ENCODE measurements at regions not wholly inside any gene's neighbourhood (a gene's known extent, or its start where the extent isn't known, plus 50 kb on each side); places are given as distances from the start of the nearest gene placed in this dataset.

DNA sequence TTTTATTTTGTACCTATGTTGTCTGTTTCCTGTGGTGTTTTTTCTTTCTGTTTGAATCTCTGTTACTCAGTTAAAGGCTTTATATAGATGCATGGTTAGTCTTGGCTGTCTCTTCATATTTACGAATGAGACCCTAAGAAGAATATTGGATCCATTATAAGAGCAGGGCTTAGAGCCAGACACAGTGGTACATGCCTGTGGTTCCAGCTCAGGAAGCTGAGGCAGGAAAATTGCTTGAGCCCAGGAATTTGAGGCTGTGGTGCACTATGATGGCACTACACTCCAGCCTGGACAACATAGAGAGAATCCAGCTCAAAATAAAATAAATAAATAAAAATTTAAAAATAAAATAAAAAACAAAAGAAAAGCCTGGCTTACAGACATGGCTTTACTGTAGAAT is 211.1 kb downstream of the SOD2 start:
- DNase-seq (ENCODE audit: low read depth in 1 of 2, low spot score in 1 of 2) = no peak
- TF ChIP-seq JUND (IDR thresholded peaks at IDR 0.05; ENCODE audit: low read depth) = no peak
- in situ Hi-C loops (cut with HindIII; ENCODE audit: low pct_unique_long_range_greater_than_20kb, low sequenced_read_pairs) = no loop called here

GRCh38 chr6:159480471-159480870 is 212.6 kb downstream of the SOD2 start:
- DNase-seq (ENCODE audit: low read depth in 1 of 2, low spot score in 1 of 2) = no peak
- in situ Hi-C loops (cut with HindIII; ENCODE audit: low pct_unique_long_range_greater_than_20kb, low sequenced_read_pairs) = no loop called here
- no peak for TF ChIP-seq JUND (IDR thresholded peaks at IDR 0.05; ENCODE audit: low read depth)

GRCh38 chr6:159479146-159479545 is 213.9 kb downstream of the SOD2 start:
- no peak for DNase-seq (ENCODE audit: low read depth in 1 of 2, low spot score in 1 of 2)
- in situ Hi-C loops (cut with HindIII; ENCODE audit: low pct_unique_long_range_greater_than_20kb, low sequenced_read_pairs) = no loop called here
- TF ChIP-seq JUND (IDR thresholded peaks at IDR 0.05; ENCODE audit: low read depth) = no peak

- no peak for TF ChIP-seq JUND (IDR thresholded peaks at IDR 0.05; ENCODE audit: low read depth)
- in situ Hi-C loops (cut with HindIII; ENCODE audit: low pct_unique_long_range_greater_than_20kb, low sequenced_read_pairs) = no loop called here
- DNase-seq (ENCODE audit: low read depth in 1 of 2, low spot score in 1 of 2) = no peak
These were observed 219.4 kb downstream of the SOD2 start for GRCh38 chr6:159473475-159474263.

- TF ChIP-seq JUND (IDR thresholded peaks at IDR 0.05; ENCODE audit: low read depth) = no peak
- DNase-seq (ENCODE audit: low read depth in 1 of 2, low spot score in 1 of 2) = no peak
- in situ Hi-C loops (cut with HindIII; ENCODE audit: low pct_unique_long_range_greater_than_20kb, low sequenced_read_pairs) = no loop called here
These were observed 222.6 kb downstream of the SOD2 start for GRCh38 chr6:159470397-159470796.

GRCh38 chr6:159469443-159469842 is 223.6 kb downstream of the SOD2 start:
- no peak for TF ChIP-seq JUND (IDR thresholded peaks at IDR 0.05; ENCODE audit: low read depth)
- in situ Hi-C loops (cut with HindIII; ENCODE audit: low pct_unique_long_range_greater_than_20kb, low sequenced_read_pairs) = no loop called here
- no peak for DNase-seq (ENCODE audit: low read depth in 1 of 2, low spot score in 1 of 2)

- no peak for TF ChIP-seq JUND (IDR thresholded peaks at IDR 0.05; ENCODE audit: low read depth)
- DNase-seq (ENCODE audit: low read depth in 1 of 2, low spot score in 1 of 2) = no peak
- in situ Hi-C loops (cut with HindIII; ENCODE audit: low pct_unique_long_range_greater_than_20kb, low sequenced_read_pairs) = no loop called here
These were observed 224.0 kb downstream of the SOD2 start for GRCh38 chr6:159468994-159469393.

GRCh38 chr6:159467473-159468041 is 225.5 kb downstream of the SOD2 start:
- no peak for DNase-seq (ENCODE audit: low read depth in 1 of 2, low spot score in 1 of 2)
- in situ Hi-C loops (cut with HindIII; ENCODE audit: low pct_unique_long_range_greater_than_20kb, low sequenced_read_pairs) = no loop called here
- TF ChIP-seq JUND (IDR thresholded peaks at IDR 0.05; ENCODE audit: low read depth) = no peak

GRCh38 chr6:159466926-159467325 is 226.1 kb downstream of the SOD2 start:
- no peak for DNase-seq (ENCODE audit: low read depth in 1 of 2, low spot score in 1 of 2)
- no peak for TF ChIP-seq JUND (IDR thresholded peaks at IDR 0.05; ENCODE audit: low read depth)
- in situ Hi-C loops (cut with HindIII; ENCODE audit: low pct_unique_long_range_greater_than_20kb, low sequenced_read_pairs) = no loop called here

- in situ Hi-C loops (cut with HindIII; ENCODE audit: low pct_unique_long_range_greater_than_20kb, low sequenced_read_pairs) = no loop called here
- TF ChIP-seq JUND (IDR thresholded peaks at IDR 0.05; ENCODE audit: low read depth) = no peak
These were observed 228.2 kb downstream of the SOD2 start for GRCh38 chr6:159464816-159465215.

DNA sequence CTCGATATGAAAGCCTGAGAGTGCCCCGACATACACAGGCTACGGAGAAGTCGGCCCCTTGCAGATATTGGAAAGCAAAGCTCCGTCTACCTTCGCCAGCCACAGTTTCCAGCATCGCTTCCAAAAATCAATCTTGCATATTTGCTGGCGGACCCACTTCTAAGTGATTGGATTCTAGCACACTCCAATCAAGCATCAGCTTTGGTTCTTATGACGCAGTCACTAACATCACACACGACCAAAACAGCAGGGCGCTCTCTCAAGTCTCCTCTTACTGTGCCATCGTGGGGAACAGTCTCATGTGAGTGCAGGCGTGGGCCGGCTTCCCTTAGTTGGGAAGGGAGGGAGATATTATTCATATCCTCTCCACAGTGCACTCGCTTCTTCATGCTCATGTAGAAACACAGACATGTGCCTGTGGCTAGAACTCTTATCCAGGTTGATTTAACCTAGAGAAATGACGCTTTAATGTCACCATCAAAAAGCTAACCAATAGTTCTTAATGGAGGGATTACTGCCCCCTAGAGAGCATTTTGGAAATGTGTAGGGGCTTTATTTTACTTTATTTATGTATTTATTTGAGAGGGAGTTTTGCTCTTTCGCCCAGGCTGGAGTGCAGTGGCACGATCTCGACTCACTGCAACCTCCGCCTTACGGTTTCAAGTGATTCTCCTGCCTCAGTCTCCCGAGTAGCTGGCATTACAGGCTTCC is 229.8 kb downstream of the SOD2 start:
- DNase-seq (ENCODE audit: low read depth in 1 of 2, low spot score in 1 of 2) = no peak
- no peak for TF ChIP-seq JUND (IDR thresholded peaks at IDR 0.05; ENCODE audit: low read depth)
- in situ Hi-C loops (cut with HindIII; ENCODE audit: low pct_unique_long_range_greater_than_20kb, low sequenced_read_pairs) = no loop called here

More at GRCh38 chr6:159464816-159465215, 228.2 kb downstream of the SOD2 start:
- DNase-seq (ENCODE audit: low read depth in 1 of 2, low spot score in 1 of 2) = no peak

DNA sequence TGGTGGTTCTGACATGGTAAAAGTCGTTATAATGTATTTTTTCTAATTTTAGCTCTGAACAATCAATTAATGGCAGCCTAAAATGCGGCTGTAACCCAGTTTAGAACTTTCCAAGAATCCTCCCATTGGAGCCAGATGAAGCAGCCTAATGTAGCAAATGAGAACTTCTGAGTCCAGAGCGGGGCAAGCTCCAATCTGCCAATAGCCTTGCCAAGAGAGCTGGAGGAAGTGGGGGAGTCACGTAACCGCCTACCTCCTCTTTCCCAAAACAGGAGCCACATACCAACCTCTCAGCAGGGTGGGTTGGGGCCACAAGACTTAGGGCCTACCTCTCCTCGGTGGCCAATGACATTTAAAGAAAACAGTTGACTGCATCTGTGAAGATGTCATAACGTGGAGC is 230.6 kb downstream of the SOD2 start:
- in situ Hi-C loops (cut with HindIII; ENCODE audit: low pct_unique_long_range_greater_than_20kb, low sequenced_read_pairs) = no loop called here
- TF ChIP-seq JUND (IDR thresholded peaks at IDR 0.05; ENCODE audit: low read depth) = no peak
- DNase-seq (ENCODE audit: low read depth in 1 of 2, low spot score in 1 of 2) = no peak

- in situ Hi-C loops (cut with HindIII; ENCODE audit: low pct_unique_long_range_greater_than_20kb, low sequenced_read_pairs) = no loop called here
- DNase-seq (ENCODE audit: low read depth in 1 of 2, low spot score in 1 of 2) = no peak
These were observed 231.0 kb downstream of the SOD2 start for GRCh38 chr6:159461998-159462397.

More at GRCh38 chr6:159461998-159462397, 231.0 kb downstream of the SOD2 start:
- no peak for TF ChIP-seq JUND (IDR thresholded peaks at IDR 0.05; ENCODE audit: low read depth)

Data from T47D (cell line).